ENCODE measurements at regions not wholly inside any gene's neighbourhood (a gene's known extent, or its start where the extent isn't known, plus 50 kb on each side); places are given as distances from the start of the nearest gene placed in this dataset.

DNA sequence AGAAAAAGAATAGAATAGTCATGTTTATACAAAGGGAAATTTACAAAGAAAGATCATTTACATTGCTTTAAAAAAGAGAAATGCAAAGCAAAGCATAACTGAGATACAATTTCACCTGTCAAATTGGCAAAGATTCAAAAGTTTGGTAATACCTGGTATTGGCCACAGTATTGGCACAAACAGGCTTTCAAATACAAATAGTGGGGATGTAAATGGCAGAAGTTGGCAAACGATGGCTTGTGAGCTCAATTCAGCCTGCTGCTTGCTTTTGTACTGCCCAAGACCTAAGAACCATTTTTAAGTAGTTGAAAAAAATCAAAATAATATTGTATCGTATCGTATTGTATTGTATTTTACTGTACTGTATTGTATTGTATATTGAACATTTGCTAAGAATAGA, 194.5 kb upstream of the JAG1 start:
- DNase-seq = no peak

DNA sequence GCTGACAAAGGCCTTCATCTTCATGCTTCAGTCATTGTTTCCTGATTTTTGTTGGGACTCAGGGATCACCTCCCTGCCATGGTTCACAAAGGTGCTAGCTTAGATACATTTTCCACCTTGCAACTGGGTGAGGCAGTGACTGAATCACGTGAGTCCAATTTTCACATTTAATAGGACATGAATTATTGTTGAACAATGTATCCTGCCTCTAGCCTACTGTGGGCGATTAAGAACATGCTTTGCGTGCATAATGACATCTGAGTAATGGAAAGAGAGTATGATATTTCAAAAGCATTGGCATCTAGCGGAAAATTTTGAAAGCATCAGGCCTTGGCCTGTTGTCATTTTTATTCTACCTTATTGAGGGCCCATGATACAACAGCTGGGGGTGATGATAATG, 199.2 kb upstream of the JAG1 start:
- no peak for DNase-seq

DNA sequence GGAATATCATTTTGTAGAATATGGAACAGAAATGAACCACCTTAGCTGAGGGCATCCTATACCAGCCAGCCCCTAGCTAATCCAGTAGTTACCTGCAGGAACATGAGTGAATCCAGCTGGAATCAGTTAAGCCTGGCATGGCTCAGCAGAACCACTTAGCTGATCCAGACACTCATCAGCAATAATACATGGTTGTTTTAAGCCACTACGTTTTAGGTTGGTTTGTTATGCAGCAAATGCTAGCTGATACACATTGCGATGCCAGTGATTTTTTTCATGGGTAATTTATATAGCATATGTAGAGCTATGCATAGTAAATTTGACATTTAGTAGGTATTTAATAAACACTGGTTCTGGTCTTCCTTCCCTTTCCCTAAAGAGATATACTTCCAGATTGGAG, 201.9 kb upstream of the JAG1 start:
- no peak for DNase-seq

DNA sequence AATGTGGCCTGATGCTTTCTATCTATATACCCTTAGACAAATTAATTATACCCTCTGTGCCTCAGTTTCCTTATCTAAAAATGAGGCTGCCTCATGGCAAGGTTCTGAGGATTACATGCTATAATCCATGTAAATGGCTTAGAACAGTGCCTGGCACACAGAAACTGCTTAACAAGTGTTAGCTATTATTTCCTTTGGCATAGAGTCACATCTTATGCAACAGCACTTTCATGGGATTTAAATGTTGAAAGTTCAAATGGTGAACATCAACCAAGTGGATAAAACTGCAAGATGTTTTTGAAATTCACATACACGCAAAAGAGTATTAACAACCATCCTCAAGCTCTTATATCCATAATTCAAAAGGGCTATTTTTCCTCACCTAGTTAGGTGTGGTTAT, 202.8 kb upstream of the JAG1 start:
- DNase-seq = no peak

DNA sequence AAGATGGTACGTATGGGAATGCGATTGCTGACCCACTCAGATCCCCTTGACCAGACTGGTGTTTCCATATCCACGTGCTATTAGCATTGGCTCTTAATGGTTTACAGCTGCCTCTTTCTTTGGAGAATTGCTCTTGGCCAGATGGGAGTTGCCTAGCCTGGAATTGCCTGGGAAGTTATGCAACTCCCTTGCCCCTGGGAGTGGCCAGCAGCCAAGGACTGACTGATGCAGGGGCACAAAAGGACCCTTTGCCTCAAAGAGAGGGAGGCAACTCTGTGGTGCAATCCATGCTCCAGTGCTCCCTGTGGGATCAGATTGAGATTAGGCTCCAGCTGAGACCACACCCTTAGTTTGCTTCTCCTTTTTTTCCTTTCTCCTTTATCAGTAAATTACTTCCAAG, 203.5 kb upstream of the JAG1 start:
- DNase-seq = no peak

DNA sequence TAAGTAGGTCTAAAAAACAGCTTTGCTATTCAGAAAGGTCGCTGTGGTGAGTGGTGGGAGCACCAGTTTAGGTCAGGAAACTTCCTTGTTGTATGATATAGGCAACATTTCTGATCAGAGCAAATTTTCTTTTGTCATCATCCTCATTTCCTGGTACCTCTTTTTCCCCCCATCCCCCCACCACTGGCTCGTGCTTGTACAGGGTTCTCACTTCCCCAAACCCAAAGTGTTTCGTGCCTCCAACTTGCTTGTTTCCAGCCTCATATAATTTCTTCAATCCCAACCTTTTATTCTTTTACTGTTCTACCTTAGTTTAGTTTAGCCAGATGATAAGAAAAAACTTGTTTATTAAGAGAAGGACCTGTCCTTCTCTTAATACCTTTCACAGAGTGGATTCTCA, 209.4 kb upstream of the JAG1 start:
- no peak for DNase-seq

DNA sequence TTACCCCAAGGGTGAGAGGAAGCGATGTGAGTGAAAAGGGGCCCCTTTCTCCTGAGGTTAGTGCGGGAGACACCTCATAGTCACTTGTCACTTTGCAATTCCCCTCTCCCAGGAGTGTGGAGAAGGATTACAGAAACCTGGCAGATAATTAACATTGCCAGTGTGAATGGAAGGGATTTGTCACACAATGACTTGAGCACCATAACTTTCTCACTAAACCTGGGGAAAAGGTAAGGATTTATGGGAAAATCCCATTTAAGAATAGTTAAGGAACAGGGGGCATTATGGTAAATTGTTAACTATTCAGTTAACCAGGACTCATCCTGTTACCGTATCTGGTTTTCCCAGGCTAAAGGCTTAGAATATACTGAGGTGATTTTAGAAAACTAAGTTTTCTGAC, 219.5 kb upstream of the JAG1 start:
- DNase-seq = no peak

DNA sequence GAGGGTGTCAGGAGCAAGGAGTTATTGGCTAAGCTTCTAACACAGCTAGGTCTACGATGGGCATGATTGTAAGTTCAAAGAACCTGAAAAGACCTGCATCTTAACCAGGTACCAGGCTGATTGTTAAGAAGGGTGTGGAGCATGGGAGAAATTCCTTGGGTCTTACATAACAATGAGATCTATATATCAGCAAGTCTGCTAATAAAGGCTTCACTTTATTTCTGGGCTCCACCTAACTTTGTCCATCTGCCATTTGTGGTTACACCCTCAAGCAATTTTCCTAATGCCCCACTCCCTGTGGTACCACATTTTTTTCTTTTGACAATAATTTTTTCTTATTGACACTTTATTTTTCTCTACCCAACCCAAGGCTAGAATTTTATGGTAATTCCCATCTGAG, 223.5 kb upstream of the JAG1 start:
- DNase-seq = no peak

DNA sequence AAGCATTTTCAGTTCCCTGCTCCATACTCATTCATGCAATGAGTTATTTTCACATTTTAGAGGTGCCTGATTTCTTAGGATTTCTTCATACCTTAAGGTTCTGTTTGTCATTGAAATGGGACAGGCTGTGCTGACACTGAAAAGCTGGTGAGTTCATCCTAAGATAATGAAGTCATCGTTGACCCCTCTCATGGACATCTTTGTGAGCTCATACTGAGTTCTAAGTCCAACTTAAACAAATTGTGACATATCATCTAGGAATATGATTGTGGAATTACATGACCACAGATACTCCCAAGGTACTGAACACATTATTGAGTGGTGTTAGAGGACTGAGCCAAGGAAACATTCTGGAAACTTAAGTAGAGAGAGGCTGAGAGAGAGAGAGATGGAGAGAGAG, 224.8 kb upstream of the JAG1 start:
- DNase-seq = no peak

DNA sequence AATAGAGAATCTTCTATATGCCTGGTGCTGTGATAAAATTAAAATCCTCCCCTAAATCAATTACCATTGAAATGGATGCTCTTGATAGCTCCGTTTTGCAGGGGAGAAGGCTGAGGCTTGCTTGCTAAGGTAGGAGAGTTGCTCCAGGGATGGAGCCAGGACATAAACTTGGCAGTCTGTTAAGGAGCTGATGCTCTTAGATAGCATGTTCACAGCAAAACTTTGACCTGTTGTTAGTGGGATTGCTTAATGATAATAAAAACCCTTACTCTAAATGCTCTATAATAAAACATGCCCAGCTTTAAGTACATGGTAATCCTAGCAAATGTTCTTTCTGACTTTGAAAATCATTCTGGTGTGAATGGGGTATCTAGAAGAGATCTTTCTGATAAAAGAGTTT, 228.4 kb upstream of the JAG1 start:
- DNase-seq = no peak

DNA sequence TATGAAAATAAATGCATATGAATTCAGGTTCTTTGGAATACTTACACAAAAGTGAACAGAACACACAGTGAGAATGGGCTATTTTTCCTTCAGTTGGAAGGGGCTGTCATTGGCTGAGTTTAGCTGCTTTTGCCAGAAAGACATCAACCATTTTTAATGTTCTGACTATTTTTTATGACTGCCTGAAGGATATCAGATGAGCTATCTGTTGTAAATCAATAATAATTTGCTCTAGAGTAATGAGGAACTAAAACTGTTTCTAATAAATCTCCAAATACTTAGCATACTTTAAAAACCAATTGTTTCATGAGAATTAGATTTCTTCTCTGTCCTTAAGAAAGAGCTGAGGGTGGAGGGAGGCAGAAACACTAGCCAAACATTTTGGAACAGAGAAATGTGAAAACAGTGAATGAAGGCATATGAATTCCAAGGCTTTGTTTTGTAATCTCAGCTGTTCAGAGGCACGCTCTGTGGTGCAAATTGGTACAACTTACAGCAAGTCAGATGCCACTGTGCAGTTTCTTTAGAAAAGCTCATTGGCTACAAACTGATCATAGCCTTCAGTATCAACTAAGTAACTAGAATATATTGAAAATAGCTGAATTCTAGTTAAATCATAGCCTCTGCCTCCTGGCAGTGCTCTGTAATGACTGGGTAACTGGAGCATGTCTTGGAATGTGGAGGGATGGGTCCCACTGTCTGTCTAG, 228.9 kb upstream of the JAG1 start:
- DNase-seq = no peak

DNA sequence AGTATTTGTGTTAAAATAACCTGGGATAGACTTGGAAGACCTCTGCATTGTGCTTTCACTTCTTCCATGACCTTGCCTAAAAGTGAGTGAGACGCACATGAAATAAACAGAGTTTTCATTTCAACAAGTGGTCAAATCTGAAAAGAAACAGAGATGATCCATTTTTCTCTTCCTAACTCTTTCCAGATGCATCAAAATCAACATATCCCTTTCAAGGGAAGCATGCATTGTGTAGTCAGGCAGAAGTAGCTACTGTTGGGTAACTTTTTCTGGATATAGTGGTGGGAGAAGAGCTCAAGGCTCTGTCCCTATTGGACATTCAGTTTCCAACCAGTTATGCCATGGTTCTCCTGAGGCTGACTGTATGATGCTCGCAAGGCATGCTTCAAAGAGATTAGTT, 233.0 kb upstream of the JAG1 start:
- no peak for DNase-seq

DNA sequence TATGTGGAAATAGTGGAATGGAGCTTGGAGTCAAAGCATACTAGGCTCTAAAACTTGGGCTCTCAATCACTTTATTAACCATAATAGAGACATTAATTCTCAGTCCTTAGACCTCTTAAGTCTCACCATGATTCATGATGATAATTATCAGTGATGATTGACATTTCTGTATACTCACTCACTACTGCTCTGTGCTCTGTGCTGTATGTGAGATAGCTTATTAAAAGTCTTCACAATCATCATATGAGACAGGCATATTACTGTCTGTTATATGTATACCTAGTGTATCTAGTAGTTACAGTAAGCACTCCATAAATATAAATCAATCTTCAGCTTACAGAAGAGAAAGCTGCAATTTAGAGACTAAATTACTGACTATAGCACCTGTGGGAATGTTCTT, 236.0 kb upstream of the JAG1 start:
- no peak for DNase-seq

DNA sequence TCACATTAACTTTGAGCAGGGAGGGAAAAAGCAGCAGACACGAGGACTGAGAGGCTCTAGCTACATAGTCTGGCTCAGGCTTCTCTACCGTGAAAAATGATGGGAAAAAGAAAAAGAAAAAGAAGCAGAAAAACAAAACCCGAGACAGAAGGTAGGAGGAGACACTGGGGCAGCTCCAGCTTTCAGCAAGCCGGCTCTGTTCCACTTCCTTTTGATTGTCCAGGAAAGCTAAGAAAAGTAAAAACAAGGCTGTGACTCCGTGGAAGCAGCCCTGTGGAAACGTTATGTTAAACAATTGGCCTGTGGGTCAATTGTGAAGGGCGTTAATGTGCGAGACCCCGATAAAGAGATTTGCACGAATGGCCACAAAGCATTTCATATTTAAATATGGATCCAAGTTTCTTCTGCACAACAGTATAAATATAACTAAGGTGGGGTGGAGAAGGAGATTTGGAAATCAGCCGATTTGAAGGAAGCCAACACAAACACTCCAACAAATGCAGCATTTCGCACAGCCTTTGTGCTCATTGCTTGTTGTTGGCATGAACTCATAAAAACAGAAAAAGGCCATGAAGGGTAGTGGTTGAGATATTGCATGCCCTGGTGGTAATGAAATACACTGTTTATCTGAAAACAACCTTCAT, 236.9 kb upstream of the JAG1 start:
- DNase-seq = no peak

DNA sequence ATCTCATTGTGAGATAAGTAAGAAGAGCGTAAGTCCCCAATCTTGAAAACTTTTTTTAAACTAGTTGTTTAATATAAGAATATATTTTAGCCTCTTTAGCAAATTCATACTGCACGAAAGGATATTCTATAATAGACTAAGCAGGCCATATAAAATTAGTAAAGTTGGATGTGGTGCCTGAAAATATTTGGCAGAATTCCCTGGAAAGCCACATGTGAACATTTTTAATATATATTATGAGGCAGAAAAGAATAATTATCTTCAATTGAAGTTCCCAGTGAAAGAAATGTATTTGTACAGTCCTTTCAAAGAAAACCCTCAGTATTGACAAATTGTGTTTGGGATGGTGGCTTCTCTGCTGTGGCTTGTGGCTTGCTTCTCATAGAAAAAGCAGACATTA, 237.5 kb upstream of the JAG1 start:
- DNase-seq = no peak

DNA sequence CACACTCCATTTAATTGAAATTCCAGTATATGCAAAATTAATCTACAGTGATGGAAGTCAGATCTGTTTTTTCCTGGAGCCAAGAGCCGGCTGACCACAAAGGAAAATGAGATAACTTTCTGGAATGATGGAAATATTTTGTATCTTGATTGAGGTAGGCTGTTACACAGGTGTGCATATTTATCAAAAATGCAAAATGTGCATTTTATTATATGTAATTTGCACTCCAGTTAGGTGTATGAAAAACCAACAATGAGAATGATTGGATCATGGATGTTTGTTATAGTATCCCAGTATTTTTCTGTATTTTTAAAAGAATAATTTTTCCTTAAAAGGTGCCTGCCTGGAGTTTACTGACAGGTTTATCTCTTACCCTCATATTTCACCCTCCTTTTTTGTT, 242.0 kb upstream of the JAG1 start:
- DNase-seq = no peak

DNA sequence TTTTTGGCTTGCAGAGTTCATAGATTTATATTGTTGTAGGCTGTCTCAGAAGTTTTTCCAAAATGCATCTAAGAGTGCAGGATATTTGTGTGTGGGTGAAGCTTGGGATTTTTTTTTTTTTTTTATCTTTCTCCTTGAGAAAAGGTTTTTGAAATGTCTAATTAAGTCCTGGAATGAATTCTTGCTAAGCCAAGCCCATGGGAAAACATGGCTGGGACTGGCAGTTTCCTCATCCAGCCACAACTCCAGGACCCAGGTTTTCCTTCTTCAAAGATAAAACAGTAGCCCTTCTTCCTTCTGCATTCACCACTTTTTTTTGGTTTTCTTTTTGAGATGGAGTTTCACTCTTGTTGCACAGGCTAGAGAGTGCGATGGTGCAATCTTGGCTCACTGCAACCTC, 242.5 kb upstream of the JAG1 start:
- DNase-seq = no peak

DNA sequence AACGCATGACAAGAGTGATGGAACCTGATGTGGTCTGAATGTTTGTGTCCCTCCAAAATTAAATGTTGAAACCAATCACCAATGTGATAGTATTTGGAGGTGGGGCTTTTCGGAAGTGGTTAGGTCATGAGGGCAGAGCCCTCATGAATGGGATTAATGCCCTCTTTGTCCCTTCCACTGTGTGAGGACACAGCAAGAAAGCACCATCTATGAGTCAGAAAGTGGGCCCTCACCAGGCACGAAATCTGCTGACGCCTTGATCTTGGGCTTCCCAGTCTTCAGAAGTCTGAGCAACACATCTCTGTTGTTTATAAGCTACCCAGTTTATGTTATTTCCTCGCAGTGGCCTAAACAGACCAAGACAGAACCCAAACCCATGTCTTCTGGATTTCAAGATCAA, 244.0 kb upstream of the JAG1 start:
- no peak for DNase-seq

DNA sequence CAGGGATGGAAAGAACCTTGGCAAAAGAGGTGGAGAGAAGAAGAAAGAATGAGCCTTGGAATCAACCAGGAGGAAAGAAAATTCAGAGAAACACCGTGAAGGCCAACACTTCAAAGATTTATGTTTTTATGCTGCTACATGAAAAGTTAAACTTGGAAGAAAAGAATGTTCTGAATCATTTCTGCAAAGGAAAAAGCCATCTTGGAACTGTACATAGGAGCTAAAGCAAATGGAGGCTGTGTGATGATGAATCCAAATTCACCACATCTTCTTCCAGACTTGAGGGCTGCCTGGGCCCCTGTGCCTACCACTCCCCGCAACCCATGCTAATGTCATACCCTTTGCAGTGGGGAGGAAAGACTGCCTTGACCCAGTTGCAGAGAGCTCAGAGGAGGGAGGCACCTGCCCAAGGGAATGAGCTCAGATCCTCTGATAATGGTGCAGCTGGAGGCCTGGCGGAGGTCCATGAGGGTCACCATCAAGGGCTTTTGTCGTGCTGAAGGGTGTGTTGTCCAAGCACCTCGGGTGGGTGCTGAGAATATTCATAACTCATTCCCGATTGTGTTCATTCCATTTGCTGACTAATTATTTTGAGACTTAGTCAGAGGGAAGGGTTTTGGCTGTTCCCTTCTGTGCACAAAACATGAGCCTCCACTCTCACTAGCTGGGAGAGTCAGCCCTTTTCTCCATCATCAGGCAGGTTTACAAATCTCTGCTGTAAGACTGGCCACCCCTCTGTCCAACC, 245.8 kb upstream of the JAG1 start:
- no peak for DNase-seq

DNA sequence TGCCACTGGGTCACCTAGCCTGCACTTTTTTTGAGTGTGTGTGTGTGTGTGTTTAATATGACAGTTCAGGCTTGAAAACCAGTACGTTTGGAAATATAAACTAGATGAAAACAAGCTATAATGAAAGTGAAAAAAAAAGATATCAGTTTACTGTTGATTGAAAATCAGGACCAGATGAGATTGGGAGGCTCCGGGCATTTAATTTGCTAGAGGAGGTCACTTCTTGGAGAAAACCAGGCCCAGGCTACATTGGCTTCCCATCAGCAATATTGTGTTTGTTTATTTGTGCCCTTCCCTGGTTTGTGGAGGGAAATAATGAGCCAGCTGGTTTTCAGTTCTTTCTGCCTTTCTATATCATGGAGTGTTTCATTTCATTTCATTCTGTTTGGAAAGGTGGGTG, 246.6 kb upstream of the JAG1 start:
- no peak for DNase-seq

DNA sequence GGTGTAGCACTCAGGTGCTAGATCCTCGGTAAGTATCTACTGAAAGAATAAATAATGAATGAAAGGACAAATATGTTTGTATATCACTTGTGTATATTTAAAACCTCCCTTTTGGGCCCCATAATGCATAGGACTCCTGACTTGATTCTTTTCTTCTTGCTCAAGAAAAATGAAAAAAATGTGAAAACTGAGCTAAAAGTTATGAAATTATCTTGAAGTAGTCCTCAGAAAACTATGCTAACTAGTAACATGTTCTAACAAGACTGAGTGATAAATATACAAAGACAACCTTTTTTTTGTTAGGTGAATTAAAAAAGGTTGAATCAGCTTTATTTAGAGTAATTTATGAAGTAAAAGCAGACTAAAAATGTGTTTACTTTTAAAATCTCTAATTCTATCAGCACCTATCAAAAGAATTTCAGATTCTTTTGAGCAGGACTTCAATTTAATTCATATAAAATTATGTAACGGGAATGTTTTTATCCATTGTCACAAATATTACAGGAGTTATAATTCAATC, 247.8 kb upstream of the JAG1 start:
- no peak for DNase-seq

DNA sequence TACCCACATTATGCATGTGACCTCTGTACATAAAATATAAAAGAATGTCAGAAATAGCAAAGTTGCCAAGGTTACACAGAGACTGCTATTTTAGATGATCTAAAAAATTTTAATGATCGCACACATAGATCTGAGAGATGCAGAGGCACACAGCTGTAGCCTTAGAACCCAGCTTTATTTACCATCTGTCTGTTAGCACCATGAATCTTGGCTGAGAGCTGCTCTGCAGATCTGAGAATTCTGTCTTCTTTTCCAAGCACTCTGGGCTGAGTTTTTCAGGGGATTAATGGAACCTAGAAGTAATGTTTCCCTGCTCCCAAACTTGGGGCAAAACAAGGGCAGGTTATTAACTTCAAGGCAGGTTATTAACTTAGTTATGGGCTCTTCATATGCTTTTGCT, 248.7 kb upstream of the JAG1 start:
- DNase-seq = no peak

DNA sequence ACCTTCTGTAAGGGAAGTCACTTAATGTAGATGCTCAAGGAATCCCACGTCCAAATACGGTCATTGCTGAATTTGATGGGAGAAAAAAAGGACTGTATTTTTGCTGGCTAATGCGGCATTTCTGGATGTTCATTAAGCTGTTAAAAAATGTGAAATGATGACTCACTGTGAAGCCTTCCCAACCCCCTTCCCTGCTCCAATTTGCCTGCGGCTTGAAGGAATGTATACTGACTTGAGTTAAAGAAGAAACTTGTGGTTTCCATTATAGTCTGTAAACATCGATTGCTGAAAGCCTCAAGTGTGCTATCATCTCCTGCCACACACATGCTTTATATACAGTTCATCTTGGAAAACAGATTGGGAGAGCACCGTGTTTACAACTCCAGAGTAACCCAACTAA, 249.1 kb upstream of the JAG1 start:
- DNase-seq = no peak

DNA sequence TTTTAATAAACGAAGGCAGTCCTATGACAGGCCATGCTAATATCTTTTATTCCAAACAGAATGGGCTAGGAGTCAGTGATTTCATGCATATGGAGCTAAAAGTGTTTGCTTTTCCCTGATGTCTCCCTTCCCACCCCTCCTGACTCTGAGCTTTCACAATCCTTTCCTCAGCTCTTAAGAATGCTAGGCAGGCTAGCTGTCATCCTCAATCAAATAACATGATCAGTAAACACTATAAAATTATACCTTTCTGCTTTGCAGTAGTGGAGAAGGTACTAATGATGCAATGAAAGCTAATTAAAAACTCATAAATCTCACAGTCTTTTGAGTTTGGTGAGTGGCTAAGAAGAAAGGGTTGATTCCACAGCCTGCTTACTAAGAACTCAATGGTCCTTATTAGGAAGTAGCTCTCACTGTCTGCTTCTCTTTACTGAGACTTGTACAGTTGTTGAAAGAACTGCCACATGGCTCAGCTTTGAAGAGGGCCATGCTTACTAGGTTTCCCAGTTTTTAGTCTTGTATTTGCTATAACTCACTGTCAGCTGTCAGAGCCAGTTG, 250.9 kb upstream of the JAG1 start:
- no peak for DNase-seq
